LNCAP (cell line): ENCODE measurements at regions not wholly inside any gene's neighbourhood (a gene's known extent, or its start where the extent isn't known, plus 50 kb on each side); places are given as distances from the start of the nearest gene placed in this dataset.

ENCODE experiments used
- TF ChIP-seq, protein P1 (sequence below): fragments of 450-650 bp; IDR thresholded peaks from 2 replicates; pipeline ENCODE4 v1.5.1; 2017; ENCODE audit warnings: mild to moderate bottlenecking

DNA sequence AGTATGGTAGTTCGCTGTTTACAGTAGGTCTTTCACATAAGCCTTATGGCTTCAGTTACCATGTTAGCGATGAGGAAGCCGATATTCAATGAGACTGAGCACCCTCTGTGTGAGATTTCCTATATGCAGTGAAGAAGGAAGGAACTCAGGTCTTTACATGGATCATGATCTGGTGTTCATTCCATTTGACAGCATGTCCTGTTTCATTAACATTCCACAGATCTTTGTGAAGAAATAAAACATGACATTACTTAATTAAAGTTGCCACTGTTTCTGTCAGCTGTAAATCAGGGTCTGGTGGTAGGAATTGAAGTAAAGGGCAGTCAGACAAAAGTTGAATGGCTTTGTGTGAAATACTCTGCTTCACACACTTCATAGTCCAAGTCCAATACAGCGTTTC, 768.6 kb downstream of the ZPLD1 start:
- TF ChIP-seq, protein P1, sequence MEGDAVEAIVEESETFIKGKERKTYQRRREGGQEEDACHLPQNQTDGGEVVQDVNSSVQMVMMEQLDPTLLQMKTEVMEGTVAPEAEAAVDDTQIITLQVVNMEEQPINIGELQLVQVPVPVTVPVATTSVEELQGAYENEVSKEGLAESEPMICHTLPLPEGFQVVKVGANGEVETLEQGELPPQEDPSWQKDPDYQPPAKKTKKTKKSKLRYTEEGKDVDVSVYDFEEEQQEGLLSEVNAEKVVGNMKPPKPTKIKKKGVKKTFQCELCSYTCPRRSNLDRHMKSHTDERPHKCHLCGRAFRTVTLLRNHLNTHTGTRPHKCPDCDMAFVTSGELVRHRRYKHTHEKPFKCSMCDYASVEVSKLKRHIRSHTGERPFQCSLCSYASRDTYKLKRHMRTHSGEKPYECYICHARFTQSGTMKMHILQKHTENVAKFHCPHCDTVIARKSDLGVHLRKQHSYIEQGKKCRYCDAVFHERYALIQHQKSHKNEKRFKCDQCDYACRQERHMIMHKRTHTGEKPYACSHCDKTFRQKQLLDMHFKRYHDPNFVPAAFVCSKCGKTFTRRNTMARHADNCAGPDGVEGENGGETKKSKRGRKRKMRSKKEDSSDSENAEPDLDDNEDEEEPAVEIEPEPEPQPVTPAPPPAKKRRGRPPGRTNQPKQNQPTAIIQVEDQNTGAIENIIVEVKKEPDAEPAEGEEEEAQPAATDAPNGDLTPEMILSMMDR, result no peak

DNA sequence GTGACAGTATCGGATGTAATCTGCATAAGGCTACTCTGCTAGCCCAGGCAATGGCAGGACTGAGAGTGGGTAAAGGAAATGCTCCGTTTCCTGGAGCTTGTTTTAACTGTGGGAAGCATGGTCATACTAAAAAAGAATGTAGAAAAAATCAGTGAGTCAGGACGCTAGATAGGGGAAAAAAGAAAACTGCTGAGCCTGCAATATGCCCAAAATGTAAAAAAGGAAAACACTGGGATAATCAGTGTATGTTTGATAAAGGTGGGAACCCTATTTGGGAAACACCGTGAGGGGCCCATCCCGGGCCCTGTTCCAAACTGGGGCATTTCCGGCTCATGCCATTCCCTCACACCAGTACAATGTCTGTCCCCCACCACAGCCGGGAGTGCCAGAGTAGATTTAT, 775.8 kb downstream of the ZPLD1 start:
- TF ChIP-seq, protein P1, result no peak

DNA sequence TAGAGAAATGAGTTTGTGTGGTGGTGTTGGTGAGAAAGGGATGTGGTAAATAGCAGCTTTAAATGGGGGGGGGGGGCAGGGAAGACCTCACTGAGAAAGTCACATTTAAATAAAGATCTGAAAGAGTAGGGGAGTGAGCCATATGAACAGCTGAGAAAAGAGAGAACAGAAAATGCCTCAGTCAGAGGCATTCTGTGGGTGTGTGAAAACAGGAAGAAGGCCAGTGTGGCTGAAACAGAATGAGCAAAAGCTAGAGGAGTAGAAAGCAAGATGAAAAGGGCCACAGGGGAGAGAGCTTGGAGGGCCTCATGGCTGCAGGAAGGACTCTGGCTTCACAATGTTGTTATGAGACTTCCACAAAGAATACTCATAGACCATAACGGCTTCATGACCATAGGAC, 783.3 kb downstream of the ZPLD1 start:
- TF ChIP-seq, protein P1, result no peak

DNA sequence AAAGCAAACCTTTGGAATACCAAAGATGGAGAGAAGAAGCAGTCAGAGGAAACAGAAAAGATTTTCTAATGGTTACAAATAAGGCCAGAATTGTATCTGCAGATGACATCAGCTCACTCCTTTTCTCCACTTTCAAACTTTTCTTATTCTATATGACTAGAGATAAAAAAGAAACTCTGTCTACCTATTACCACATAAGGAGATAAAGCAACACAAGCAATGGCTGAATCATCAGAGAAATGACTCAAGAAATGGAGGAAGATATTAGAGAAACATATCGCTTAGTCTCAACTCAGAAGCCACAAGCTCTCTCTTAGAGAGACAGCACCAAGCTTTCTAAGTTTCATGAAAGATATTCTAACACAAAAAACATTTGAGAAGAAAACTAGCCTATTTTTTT, 784.0 kb downstream of the ZPLD1 start:
- TF ChIP-seq, protein P1, result no peak

DNA sequence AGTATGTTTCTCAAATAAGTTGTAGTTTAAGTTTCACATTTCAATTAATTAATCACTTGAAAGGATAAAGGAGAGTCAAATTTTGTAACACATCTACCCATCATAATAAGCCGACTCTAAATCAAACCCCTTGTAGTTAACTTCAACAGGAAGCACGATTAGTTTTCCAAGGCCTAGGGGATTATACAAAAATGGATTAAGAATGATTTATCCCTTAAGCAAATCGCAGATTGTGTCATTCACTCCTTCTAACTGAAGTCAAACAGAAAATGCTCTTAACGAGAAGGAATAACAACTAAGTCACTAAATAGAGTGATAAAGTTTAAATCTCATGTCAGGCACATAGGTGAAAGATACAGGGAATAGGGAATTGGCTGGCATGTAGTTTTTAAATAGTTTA, 792.8 kb downstream of the ZPLD1 start:
- TF ChIP-seq, protein P1, result no peak

DNA sequence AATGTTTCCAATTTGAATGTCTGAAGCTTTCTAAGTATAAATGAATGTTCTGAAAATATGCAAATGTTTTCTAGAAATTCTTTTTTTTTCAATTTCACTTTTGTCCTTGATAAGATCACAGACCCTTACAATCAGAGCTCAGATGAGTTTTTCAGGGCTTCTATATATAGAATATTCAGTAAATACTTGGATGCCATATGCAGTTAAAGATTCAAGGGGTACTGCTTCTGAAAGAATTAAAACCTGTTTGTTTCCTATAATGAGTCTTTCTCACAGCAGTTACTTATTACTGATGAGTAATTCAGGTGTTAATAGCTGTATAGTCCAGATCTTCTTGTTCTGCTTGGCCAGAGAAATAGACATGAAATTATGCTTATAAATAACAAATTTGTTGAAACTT, 812.6 kb downstream of the ZPLD1 start:
- TF ChIP-seq, protein P1, result no peak

DNA sequence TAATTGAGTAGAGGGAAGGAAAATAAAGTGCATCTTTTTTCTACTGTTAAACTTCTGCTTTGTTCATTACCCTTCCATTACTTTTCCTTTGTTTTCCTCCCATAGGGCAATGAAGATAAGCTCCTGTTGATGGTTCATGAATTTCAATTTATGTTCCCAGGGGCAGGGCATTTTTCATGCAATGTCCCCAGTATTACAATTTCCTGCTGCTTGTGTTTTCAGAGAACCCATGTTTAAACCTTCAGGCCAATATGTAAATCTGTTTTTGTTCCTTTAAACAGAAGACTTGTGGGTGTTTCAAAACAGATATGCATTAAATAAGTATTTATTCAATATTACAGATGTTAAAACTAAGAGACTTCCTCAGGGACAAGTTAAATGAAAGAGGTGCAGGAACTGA, 834.5 kb downstream of the ZPLD1 start:
- TF ChIP-seq, protein P1, result no peak

DNA sequence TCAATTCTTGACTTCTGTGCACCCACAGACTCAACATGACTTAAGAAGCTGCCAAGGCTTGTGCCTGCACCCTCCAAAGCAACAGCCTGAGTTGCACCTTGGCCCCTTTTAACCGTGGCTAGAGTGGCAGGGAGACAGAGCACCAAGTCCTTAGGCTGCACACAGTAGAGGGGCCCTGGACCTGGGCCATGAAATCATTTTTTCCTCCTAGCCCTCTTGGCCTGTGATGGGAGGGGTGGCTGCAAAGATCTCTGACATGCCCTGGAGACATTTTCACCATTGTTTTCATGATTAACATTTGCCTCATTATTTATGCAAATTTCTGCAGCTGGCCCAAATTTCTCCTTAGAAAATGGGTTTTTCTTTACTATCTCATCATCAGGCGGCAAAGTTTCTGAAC, 836.8 kb downstream of the ZPLD1 start:
- TF ChIP-seq, protein P1, result no peak
